Ectodermal cell (in vitro differentiated cells): ENCODE measurements at regions not wholly inside any gene's neighbourhood (a gene's known extent, or its start where the extent isn't known, plus 50 kb on each side); places are given as distances from the start of the nearest gene placed in this dataset.

Experiments
- H3K27ac ChIP-seq: 2 replicates; pipeline ENCODE4 v1.7.0; 2013; ENCODE audit warnings: mild to moderate bottlenecking, low read depth, low read length; ENCODE audit not compliant: insufficient read depth, poor library complexity, severe bottlenecking
- H3K27me3 ChIP-seq: 2 replicates; pipeline ENCODE4 v1.7.0; 2013; ENCODE audit warnings: mild to moderate bottlenecking, low read length; ENCODE audit not compliant: insufficient read depth, control insufficient read depth, poor library complexity, severe bottlenecking
- H3K36me3 ChIP-seq: one replicate; pipeline ENCODE4 v1.7.0; 2013; ENCODE audit warnings: low read length; ENCODE audit not compliant: control insufficient read depth, insufficient read depth
- H3K4me1 ChIP-seq: one replicate; pipeline ENCODE4 v1.7.0; 2013; ENCODE audit warnings: low read length; ENCODE audit not compliant: control insufficient read depth, insufficient read depth
- H3K4me3 ChIP-seq: 2 replicates; pipeline ENCODE4 v1.7.0; 2013; ENCODE audit warnings: low read depth, low read length, control low read depth; ENCODE audit not compliant: insufficient read depth
- H3K9me3 ChIP-seq: 2 replicates; pipeline ENCODE4 v1.7.0; 2013; ENCODE audit warnings: mild to moderate bottlenecking, low read length, moderate library complexity; ENCODE audit not compliant: control insufficient read depth
- WGBS, 2 experiments: methylation state at CpG; one replicate each; pipeline ENCODE4 v1.1.7; 2013; ENCODE audit warnings: missing lambda C conversion rate in 2 of 2; 5-methylcytosine and 5-hydroxymethylcytosine counted together

DNA sequence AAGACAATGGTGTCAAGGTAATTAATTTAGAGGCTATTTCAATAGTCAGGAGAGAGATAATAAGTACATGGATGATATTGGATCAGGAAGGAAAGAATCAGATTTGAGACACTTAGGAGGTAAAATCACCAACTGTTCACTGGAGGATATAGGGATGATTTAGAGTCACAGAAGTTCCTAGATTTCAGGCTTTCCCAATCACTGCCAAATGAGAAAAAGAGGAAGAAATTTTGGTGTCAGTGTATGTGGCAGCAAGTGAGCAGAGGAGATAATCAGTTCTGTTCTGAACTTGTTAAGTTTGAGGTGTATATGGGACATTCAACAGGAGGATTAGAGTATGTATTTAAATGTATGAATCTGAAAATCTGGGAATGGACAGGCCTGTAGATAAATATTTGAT, 640.4 kb downstream of the NR4A2 start:
- H3K36me3 ChIP-seq, result no peaks in the 10 kb centered on the region

DNA sequence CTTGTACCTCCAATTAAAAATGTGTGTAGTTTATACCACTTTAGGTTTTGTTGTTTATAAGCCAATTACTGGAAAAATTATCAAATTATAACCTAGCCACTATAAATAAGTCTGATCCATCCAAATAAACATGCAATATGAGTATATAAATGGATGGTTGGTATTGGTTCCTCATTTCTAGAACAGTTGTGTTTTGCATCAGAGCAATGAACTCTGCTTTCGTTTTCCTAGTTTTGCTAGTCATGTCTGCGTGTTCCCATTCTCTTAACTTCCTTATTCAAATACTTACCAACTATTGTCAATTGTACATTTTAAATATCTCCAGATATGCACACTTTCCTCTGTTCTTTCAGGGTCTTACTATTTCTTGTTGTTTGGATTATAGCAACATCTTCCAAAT, 641.7 kb downstream of the NR4A2 start:
- H3K27ac ChIP-seq, result no peak overlapping the region
- 87 to 90% methylated on average over 2 of the region's 2 CpGs for WGBS, 2 experiments
- no peaks in the 10 kb centered on the region for H3K36me3 ChIP-seq
- no peaks in the 10 kb centered on the region for H3K9me3 ChIP-seq
- H3K4me1 ChIP-seq, result no peaks in the 10 kb centered on the region
- H3K4me3 ChIP-seq, result no peak overlapping the region
- H3K27me3 ChIP-seq, result no peaks in the 10 kb centered on the region

More for the DNA sequence above, 640.4 kb downstream of the NR4A2 start:
- Histone ChIP-seq H3K27me3 (no peaks in the 10 kb centered on the region), H3K4me3 (no peak overlapping the region), H3K9me3 (no peaks in the 10 kb centered on the region), H3K4me1 (no peaks in the 10 kb centered on the region), H3K27ac (no peak overlapping the region)

GRCh38 chr2:155689791-155690190, 642.7 kb downstream of the NR4A2 start:
- Histone ChIP-seq H3K27me3 (no peaks in the 10 kb centered on the region), H3K36me3 (no peaks in the 10 kb centered on the region), H3K9me3 (no peaks in the 10 kb centered on the region), H3K4me1 (no peaks in the 10 kb centered on the region), H3K4me3 (no peak overlapping the region), H3K27ac (no peak overlapping the region)
- 96 to 98% methylated on average over 3 of the region's 4 CpGs for WGBS, 2 experiments

DNA sequence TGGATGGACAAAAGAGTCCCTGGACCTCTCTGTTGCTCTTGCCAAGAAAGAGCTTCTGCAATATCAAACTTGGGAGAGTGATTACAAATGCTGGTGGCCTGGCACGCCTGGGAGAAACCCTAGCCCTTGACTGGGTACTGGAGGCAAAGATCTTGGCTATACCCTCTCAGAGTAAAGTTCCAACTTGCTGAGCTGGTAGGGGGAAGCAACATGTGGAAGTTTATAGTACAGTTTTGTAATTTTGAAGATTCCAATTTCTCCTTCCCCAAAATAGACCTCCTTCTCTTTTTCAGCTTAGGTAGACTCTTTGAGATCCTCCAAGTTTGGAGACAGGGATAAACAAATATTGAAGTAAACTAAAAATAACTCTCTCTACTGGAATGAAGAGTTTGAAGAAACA, 645.3 kb downstream of the NR4A2 start:
- no peaks in the 10 kb centered on the region for H3K27me3 ChIP-seq
- no peak overlapping the region for H3K27ac ChIP-seq
- WGBS, 2 experiments, result 87 to 100% methylated on average over 1 of the region's 1 CpG

GRCh38 chr2:155679647-155680046, 652.9 kb downstream of the NR4A2 start:
- no peaks in the 10 kb centered on the region for H3K27me3 ChIP-seq
- no peaks in the 10 kb centered on the region for H3K9me3 ChIP-seq
- H3K27ac ChIP-seq, result no peak overlapping the region
- 100% methylated on average over 1 of the region's 2 CpGs; no CpG with 5 or more reads in 1 of the 2 experiments for WGBS, 2 experiments
- H3K4me3 ChIP-seq, result no peak overlapping the region
- no peaks in the 10 kb centered on the region for H3K36me3 ChIP-seq
- H3K4me1 ChIP-seq, result no peaks in the 10 kb centered on the region

More for the DNA sequence above, 645.3 kb downstream of the NR4A2 start:
- Histone ChIP-seq H3K36me3 (no peaks in the 10 kb centered on the region), H3K9me3 (no peaks in the 10 kb centered on the region), H3K4me1 (no peaks in the 10 kb centered on the region), H3K4me3 (no peak overlapping the region)

DNA sequence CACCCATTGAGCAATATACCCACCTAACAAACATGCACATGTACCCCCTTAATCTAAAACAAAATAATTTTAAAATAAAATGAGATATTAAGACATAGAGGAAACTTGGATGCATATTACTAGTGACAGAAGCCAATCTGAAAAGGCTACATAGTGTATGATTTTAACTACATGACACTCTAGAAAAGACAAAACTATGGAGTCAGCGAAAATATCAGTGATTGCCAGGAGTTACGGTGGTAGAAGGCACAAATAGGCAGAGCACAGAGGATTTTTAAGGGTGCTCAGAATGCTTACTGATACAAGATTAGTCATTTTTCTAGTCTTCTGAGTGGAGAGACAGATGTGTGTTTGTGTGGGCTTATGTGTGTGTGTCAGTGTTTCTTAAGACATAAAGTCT, 656.6 kb downstream of the NR4A2 start:
- Histone ChIP-seq H3K9me3 (no peaks in the 10 kb centered on the region), H3K4me1 (no peaks in the 10 kb centered on the region), H3K36me3 (no peaks in the 10 kb centered on the region), H3K27me3 (no peaks in the 10 kb centered on the region), H3K4me3 (no peak overlapping the region), H3K27ac (no peak overlapping the region)
- WGBS, 2 experiments, result 93 to 97% methylated on average over 2 of the region's 2 CpGs

DNA sequence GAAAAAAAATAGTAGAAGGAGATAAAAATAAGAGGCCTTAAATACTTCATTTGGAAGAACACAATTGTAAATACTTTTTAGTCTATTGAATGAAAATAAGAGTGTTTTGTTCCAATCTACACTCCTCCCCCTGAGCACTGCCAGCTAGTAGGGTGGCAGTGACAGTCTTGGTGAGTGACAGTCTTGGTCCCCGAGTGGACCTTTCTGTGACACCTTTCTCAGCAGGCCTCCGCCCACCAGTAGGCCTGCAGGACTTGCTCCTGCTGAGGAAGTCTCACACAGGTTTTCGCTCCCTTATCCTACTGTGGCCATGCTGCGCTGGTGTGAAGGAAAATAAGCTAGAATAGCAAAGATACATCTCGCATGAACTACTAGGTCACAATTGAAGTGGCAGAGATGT, 666.8 kb downstream of the NR4A2 start:
- 89 to 92% methylated on average over 5 of the region's 5 CpGs for WGBS, 2 experiments
- Histone ChIP-seq H3K27ac (no peak overlapping the region), H3K36me3 (no peaks in the 10 kb centered on the region), H3K4me3 (no peak overlapping the region), H3K9me3 (no peaks in the 10 kb centered on the region), H3K4me1 (no peaks in the 10 kb centered on the region), H3K27me3 (no peaks in the 10 kb centered on the region)

DNA sequence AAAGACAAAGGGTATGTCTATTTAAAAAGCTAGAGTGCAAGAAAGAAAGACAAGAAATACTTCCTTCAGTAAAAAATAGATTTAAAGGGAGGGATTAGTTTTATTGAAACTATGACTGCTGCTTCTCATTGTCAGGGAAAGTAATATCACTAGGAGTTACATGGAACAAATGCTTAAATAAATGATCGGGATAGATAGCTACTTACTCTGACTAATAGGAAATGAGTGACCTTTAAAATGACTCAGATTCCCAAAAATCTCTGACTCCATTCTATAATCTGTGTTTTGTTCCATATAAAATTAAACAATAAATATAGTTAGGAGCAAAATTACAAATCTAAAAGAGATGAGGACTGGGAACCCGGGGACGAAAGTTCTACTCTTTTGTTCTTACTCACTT, 669.3 kb downstream of the NR4A2 start:
- H3K36me3 ChIP-seq, result no peaks in the 10 kb centered on the region
- no peak overlapping the region for H3K4me3 ChIP-seq
- H3K27ac ChIP-seq, result no peak overlapping the region
- no peaks in the 10 kb centered on the region for H3K27me3 ChIP-seq
- no peaks in the 10 kb centered on the region for H3K9me3 ChIP-seq
- WGBS, 2 experiments, result 90 to 95% methylated on average over 3 of the region's 3 CpGs
- H3K4me1 ChIP-seq, result no peaks in the 10 kb centered on the region

DNA sequence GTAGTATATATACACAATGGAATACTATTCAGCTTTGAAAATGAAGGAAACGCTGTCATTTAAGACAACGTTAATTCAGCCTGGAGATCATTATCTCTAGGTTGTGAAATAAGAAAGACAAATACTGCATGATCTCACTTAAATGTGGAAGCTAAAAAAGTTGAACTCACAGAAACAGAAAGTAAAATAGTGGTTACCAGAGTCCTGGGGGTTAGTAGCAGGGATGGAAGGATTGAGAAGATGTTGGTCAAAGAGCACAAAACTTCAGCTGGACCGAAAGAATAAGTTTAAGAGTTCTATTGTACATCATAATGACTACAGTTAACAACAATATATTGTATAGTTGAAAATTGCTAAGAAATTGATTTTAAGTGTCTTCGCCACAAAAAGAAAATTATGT, 670.3 kb downstream of the NR4A2 start:
- H3K27ac ChIP-seq, result no peak overlapping the region
- 97 to 100% methylated on average over 2 to 3 of the region's 4 CpGs for WGBS, 2 experiments
- H3K4me1 ChIP-seq, result no peaks in the 10 kb centered on the region

GRCh38 chr2:155653176-155653575, 679.3 kb downstream of the NR4A2 start:
- no peak overlapping the region for H3K4me3 ChIP-seq
- H3K9me3 ChIP-seq, result no peaks in the 10 kb centered on the region
- H3K27ac ChIP-seq, result no peak overlapping the region
- H3K4me1 ChIP-seq, result no peaks in the 10 kb centered on the region
- H3K36me3 ChIP-seq, result no peaks in the 10 kb centered on the region
- H3K27me3 ChIP-seq, result no peaks in the 10 kb centered on the region
- WGBS, 2 experiments, result 60 to 91% methylated on average over 1 of the region's 1 CpG

More for the DNA sequence above, 670.3 kb downstream of the NR4A2 start:
- Histone ChIP-seq H3K27me3 (no peaks in the 10 kb centered on the region), H3K9me3 (no peaks in the 10 kb centered on the region), H3K36me3 (no peaks in the 10 kb centered on the region), H3K4me3 (no peak overlapping the region)

- Histone ChIP-seq H3K36me3 (no peaks in the 10 kb centered on the region), H3K27ac (no peak overlapping the region), H3K27me3 (no peaks in the 10 kb centered on the region), H3K4me1 (no peaks in the 10 kb centered on the region), H3K9me3 (no peaks in the 10 kb centered on the region), H3K4me3 (no peak overlapping the region)
- WGBS, 2 experiments, result 85 to 90% methylated on average over 6 of the region's 6 CpGs
Observed at GRCh38 chr2:155651851-155652250, 680.7 kb downstream of the NR4A2 start.
